Memory B cell (primary cell): ENCODE measurements at regions not wholly inside any gene's neighbourhood (a gene's known extent, or its start where the extent isn't known, plus 50 kb on each side); places are given as distances from the start of the nearest gene placed in this dataset.

Experiments used
- ATAC-seq: fragments of 150-1000 bp; cut with Tn5 transposase; 2 replicates; pipeline ENCODE4 v1.10.0; 2021; ENCODE audit warnings: low read depth, mild to moderate bottlenecking, moderate library complexity
- DNase-seq, 2 donors: peaks; one replicate each; pipeline ENCODE4 v3.0.0; 2022; ENCODE audit warnings: low spot score in 2 of 2
- H3K27ac Mint-ChIP-seq: one replicate; pipeline ENCODE4 v1.8.0; 2022; ENCODE audit warnings: mild to moderate bottlenecking, moderate library complexity, mixed read lengths
- H3K27me3 Mint-ChIP-seq: one replicate; pipeline ENCODE4 v1.8.0; 2022; ENCODE audit warnings: mixed read lengths
- H3K36me3 Mint-ChIP-seq: one replicate; pipeline ENCODE4 v1.8.0; 2022; ENCODE audit warnings: mild to moderate bottlenecking, mixed read lengths
- H3K4me1 Mint-ChIP-seq: one replicate; pipeline ENCODE4 v1.8.0; 2022; ENCODE audit warnings: mixed read lengths
- H3K4me3 Mint-ChIP-seq: one replicate; pipeline ENCODE4 v1.8.0; 2022; ENCODE audit warnings: mild to moderate bottlenecking, moderate library complexity, mixed read lengths
- H3K9me3 Mint-ChIP-seq: one replicate; pipeline ENCODE4 v1.8.0; 2022; ENCODE audit warnings: mixed read lengths

DNA sequence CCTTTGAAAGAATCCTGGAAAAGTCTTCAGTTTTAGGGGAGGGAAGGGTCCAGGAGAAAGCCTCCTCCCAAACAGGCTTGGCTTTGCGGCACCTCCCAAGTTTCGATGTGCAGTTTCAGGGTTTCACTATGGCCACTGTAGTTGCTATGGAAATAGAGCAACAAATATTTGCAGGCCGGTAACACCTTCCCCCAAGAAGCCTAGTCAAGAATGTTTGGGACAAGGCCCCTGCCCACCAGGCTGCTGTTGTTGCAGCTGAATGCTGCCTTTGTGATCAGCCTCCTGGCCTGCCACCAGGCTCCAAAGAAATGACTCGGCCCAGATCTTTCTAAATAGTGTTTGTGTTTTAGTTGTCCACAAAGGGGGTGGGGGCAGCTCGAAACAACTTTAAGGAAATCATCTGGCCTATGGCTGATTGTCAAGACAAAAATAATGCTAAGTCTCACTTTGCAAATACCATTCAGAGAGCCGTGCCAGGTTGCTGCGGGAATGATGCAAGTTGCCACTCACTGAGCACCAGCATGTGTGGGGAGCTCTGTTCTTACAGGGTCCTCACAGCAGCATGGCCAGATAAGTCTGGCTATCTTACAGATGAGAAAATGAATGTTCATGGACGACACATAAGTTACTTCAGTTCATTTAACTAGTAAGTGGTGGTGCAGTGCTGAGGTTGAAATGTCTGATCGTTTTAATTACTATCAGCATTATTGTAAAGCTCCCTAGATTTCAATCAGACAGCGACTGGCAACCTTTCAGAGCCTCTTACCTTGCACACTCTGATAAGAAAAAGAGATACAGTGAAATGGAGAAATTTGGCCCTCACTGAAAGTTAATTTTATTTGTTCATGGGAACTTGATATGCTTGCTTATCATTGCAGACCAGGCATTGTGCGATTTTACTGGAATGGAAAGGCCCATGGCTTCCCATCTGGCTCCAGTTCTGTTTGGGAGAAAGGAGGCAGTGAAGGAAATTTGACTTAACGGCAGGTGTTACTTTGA lies 91.2 kb upstream of the JUN start:
- peaks cover 8% of the 10 kb centered on the region for H3K4me1 Mint-ChIP-seq
- no peak overlapping the region for H3K4me3 Mint-ChIP-seq
- H3K36me3 Mint-ChIP-seq: no peaks in the 10 kb centered on the region
- ATAC-seq: no peak
- peaks cover 3% of the 10 kb centered on the region for H3K27me3 Mint-ChIP-seq
- H3K9me3 Mint-ChIP-seq: no peaks in the 10 kb centered on the region
- DNase-seq: no peak
- H3K27ac Mint-ChIP-seq: no peak overlapping the region

DNA sequence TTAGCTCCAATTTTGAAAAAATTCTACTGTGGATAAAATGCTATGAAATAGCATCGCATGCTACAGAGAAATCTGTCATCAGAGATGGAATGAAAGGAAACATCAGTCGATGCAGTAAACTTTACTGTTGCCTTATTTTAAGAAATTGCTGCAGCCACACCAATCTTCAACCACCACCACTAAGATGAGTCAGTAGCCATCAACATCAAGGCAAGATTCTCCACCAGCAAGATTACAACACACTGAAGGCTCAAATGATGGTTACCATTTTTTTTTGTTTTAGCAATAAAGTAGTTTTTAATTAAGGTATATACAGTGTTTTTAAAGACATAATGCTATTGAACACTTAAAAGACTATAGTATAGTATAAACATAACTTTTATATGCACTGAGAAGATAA lies 95.6 kb upstream of the JUN start:
- no peak overlapping the region for H3K4me3 Mint-ChIP-seq
- peaks cover 9% of the 10 kb centered on the region for H3K4me1 Mint-ChIP-seq
- peaks cover 1% of the 10 kb centered on the region for H3K27me3 Mint-ChIP-seq
- ATAC-seq (no peak), DNase-seq (no peak)
- no peaks in the 10 kb centered on the region for H3K36me3 Mint-ChIP-seq
- no peak overlapping the region for H3K27ac Mint-ChIP-seq
- no peaks in the 10 kb centered on the region for H3K9me3 Mint-ChIP-seq

DNA sequence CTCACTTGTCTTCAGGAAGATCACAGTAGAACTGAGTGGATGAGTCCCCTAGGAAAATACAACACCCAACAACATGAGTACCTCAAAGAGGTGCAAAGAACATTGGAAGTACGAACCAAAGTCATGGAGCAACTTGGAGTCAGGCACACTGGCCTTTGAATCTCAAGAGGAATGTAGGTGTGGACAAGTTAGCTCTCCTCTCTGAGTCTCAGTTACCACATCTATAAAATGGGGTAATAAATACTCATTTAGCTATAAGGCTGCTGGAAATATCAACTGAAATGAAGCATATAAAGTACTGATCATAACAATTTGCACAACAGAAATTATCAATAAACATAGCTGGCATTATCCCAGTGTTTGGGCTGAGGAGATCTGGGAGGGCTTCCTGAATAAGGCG lies 96.7 kb upstream of the JUN start:
- Mint-ChIP-seq H3K27ac (no peak overlapping the region), H3K4me3 (no peak overlapping the region), H3K4me1 (peaks cover 12% of the 10 kb centered on the region), H3K36me3 (no peaks in the 10 kb centered on the region), H3K9me3 (no peaks in the 10 kb centered on the region), H3K27me3 (peaks cover 1% of the 10 kb centered on the region)
- no peak for DNase-seq
- no peak for ATAC-seq

DNA sequence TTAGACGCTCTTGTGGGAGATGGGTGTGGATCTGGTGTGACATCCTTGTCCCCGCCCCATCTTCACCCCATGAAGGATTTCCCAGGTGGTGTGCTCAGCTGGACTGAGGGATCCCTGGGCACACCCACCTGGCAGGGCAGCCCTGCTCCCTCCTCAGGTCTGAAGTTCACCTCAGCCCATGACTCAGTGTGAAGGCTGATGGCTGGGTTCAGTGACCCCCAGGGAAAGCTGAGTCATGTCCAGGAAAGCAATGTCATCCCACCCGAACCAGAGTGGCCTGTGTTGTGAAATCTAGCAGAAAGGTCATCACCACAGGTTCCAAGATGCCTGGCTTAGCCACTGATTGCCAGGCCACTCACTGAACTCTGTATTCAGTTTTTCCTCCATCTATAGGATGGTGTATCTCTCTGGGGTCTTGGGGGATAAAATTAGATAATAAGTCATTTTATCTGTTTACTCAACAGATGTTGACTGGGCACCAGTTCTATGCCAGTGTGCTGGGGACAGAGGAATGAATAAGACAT lies 97.7 kb upstream of the JUN start:
- no peak overlapping the region for H3K27ac Mint-ChIP-seq
- H3K9me3 Mint-ChIP-seq: no peaks in the 10 kb centered on the region
- peaks cover 12% of the 10 kb centered on the region for H3K4me1 Mint-ChIP-seq
- H3K36me3 Mint-ChIP-seq: no peaks in the 10 kb centered on the region
- H3K4me3 Mint-ChIP-seq: no peak overlapping the region
- ATAC-seq (no peak), DNase-seq (no peak)
- peaks cover 1% of the 10 kb centered on the region for H3K27me3 Mint-ChIP-seq

DNA sequence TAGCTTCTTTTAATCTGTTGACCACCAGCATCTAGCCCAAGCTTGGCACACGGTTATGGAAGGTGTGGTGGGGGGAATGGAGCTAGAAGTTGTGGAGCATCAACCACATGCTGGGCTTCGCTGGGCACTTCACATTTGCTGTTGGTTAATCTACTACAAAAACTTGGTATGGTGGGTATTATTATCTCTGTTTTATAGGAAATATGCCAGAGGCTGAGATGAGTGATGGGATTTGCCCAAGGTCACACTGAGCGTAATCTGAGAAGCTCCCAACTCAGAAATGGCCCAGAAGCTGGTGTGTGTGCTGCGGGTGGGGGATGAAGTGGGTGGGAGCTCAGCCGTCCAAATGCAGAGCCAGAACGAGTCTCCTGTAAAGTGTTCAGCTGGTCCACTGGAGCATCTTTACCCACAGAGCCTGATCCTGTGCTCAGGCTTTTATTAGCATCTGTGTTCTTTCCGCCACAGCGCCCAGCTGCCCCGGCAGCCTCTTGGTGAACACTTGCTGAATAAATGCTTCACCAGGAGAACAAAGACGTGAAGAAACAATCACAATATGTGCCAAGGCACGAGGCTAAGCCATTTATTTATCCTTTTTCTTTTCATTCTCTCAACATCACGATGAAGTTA lies 98.6 kb upstream of the JUN start:
- Mint-ChIP-seq H3K36me3 (no peaks in the 10 kb centered on the region), H3K9me3 (no peaks in the 10 kb centered on the region), H3K4me3 (no peak overlapping the region), H3K27ac (no peak overlapping the region), H3K27me3 (peaks cover 1% of the 10 kb centered on the region), H3K4me1 (peaks cover 12% of the 10 kb centered on the region)
- no peak for ATAC-seq
- no peak for DNase-seq

DNA sequence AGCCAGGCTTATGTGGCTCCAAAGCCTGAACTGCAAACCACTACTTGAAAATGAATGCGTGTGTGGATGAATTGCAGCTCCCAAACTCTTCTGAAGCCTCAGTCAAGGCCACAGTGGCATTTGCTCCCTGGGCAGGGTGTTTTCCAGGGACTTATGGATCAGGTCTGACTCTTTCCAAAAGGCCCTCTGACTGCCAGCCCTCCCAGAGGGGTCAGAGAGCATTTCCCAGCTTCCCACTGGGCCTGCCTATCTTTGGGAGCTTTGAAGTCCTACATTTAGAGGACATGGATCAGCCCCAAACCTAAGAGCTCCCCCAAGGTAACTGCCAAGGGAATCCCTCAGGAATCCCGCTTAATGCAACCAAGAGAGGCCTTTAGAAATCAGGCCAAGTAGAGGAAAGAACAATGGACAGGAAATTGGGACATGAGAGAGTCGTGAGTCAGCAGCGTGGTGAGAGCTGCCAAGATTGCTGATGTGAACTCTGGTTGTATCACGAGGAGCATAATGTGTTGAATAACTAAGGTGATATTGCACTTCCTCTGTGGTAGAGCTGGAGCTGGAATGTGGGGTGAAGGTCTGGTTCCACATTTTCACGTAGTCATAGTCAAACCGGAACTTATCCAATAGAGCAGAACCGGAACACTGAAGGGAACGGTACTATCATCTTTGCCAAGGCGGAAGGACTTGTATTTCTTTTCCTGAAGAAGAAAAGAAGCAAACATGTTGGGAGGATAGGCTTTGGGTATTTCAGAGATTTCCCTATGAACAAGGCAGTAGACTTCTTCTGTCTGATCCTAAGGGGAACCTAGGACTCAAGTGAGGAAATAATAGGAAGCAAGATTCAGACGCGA lies 99.4 kb upstream of the JUN start:
- peaks cover 12% of the 10 kb centered on the region for H3K4me1 Mint-ChIP-seq
- peak; percentile 61 for ATAC-seq
- H3K27ac Mint-ChIP-seq: peak overlapping the region; percentile 62
- H3K36me3 Mint-ChIP-seq: no peaks in the 10 kb centered on the region
- H3K9me3 Mint-ChIP-seq: no peaks in the 10 kb centered on the region
- peaks cover 1% of the 10 kb centered on the region for H3K27me3 Mint-ChIP-seq
- H3K4me3 Mint-ChIP-seq: no peak overlapping the region
- DNase-seq: no peak

DNA sequence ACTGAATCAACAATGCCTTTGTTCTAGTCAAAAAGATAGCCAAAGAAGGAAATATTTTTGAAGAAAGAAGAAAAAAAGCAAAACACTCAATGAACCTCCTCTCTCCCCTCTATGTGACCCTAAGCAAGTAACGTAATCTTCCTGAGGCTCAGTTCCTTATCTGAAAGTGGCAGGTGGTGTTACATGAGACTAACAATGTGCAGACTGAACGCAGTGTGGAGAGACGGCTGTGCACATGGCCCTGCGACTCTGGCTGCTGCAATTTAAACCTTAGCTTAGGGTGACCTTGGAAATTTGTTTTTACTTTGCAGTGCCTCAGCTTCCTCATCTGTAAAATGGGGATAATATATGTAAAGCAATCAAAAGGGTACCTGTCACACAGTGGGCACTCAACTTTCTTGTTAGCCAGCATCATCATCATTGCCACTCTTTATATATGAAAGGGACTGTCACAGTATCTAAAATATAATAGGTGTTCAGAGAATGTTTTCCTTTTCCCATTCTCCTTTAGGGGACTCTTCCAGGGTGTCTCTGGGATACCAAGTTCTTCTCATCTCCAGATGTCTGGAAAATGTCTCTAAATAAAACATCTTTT lies 100.1 kb upstream of the JUN start:
- peak; percentile 91 for ATAC-seq
- no peaks in the 10 kb centered on the region for H3K36me3 Mint-ChIP-seq
- peaks cover 12% of the 10 kb centered on the region for H3K4me1 Mint-ChIP-seq
- no peak overlapping the region for H3K4me3 Mint-ChIP-seq
- peak overlapping the region; percentile 62 for H3K27ac Mint-ChIP-seq
- peaks cover 1% of the 10 kb centered on the region for H3K27me3 Mint-ChIP-seq
- DNase-seq: no peak
- no peaks in the 10 kb centered on the region for H3K9me3 Mint-ChIP-seq

DNA sequence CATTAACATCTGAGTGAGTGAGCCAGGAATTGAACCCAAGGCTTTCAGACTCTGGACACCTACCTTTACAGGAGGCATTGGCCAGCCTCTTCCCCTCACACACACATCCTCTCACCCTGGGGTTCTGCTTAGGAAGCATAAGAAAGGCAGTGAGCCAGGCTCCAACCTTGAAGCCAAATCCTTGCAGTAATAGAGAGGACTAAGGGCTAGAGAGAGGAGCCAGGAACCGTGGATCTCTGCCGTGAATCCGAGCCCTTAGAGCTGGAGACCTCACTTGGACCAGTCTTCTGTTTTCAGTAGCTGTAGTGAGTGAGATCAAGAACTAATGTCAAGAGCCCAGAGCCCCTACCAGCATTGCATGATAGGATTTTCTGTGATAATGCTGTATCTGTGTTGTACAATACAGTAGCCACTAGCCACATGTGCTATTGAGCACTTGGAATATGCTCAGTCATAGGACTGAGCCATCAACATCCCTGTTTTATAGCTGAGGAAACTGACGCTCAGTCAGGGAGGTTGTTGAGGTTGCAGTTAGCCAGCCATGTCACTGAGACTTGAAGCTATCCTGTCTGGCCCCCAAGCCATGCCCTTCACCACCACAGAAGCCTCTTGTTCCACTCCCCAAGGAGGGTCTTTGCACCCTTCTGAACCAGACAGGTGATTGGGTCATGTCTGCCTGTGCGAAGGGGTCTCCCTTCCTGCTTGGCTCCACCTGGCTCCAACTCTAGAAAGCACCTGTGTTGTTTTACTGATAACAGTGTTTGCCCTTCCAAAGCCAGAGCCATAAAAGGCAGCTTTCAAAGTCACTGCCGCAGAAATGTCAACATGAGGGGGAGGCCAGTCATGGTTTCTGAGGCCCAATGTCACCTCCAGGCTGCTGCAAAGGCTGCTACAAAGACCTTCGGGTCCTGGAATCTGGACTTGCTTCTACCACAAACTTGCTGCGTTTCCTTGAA lies 101.1 kb upstream of the JUN start:
- H3K9me3 Mint-ChIP-seq: no peaks in the 10 kb centered on the region
- H3K27me3 Mint-ChIP-seq: peaks cover under 1% of the 10 kb centered on the region
- ATAC-seq (no peak), DNase-seq (no peak)
- H3K36me3 Mint-ChIP-seq: no peaks in the 10 kb centered on the region
- peaks cover 12% of the 10 kb centered on the region for H3K4me1 Mint-ChIP-seq
- H3K4me3 Mint-ChIP-seq: no peak overlapping the region
- no peak overlapping the region for H3K27ac Mint-ChIP-seq

DNA sequence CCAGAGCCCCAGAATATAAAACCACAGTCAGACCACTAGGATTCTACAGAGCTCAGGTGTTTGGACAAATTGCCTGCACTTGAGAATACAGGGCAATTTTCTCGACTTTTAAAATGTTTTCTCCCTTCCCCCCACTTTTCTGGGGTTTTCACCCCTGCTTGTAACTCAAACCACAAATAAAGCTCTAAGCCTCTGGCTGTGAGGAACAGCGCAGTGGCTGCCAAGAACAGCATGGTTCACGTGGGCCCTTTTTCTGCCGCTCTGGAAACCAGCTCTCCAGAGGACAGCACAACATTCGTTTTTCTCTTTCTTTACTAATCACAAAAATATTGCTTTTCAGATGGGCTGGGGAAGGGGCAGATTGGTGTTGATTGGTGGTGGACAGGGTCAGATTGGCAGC lies 102.2 kb upstream of the JUN start:
- H3K36me3 Mint-ChIP-seq: no peaks in the 10 kb centered on the region
- no peak overlapping the region for H3K27ac Mint-ChIP-seq
- ATAC-seq (no peak), DNase-seq (no peak)
- H3K4me1 Mint-ChIP-seq: peaks cover 12% of the 10 kb centered on the region
- H3K27me3 Mint-ChIP-seq: no peaks in the 10 kb centered on the region
- no peaks in the 10 kb centered on the region for H3K9me3 Mint-ChIP-seq
- H3K4me3 Mint-ChIP-seq: no peak overlapping the region

DNA sequence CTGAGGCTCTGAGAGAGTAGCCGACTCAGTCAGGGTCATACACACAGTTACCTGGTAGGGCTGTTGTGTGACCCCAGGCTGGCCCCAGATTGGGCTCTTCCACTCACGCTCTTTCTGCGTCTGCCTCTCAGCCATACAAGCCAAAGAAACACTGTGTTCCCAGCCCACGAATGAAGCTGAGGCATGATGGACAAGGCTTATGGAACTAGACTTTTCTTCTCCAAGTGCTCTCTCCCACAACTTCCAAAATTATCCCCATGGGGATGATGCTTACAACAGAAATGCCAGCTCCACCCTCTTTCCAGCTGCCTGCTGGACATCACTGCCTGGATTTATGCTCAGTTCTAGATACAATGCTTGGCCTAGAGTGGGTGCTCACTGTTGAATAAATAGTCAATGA lies 102.8 kb upstream of the JUN start:
- H3K36me3 Mint-ChIP-seq: peaks cover 3% of the 10 kb centered on the region
- H3K27me3 Mint-ChIP-seq: no peaks in the 10 kb centered on the region
- DNase-seq (no peak), ATAC-seq (no peak)
- H3K4me1 Mint-ChIP-seq: peaks cover 15% of the 10 kb centered on the region
- H3K4me3 Mint-ChIP-seq: no peak overlapping the region
- H3K9me3 Mint-ChIP-seq: no peaks in the 10 kb centered on the region
- no peak overlapping the region for H3K27ac Mint-ChIP-seq

DNA sequence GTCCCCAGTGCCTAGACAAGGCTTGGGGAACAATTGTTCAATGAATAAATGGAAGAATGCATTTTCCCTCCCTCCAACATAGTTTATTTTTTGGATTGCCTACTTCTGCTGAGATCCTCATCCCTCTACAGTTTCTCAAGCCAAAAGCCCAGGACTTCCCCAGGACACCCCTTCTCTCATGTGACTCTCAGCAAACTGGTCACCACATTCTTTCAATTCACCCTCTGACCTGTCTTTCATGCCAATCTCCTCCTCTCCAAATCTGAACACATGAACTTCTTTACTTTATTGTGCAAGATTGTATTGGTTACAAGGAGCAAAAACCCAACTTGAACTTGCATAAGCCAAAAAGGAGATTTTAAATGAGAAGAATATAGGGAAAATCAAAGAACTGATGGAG lies 103.2 kb upstream of the JUN start:
- H3K9me3 Mint-ChIP-seq: no peaks in the 10 kb centered on the region
- ATAC-seq (no peak), DNase-seq (no peak)
- H3K27ac Mint-ChIP-seq: no peak overlapping the region
- H3K4me1 Mint-ChIP-seq: peaks cover 16% of the 10 kb centered on the region
- no peaks in the 10 kb centered on the region for H3K27me3 Mint-ChIP-seq
- H3K36me3 Mint-ChIP-seq: peaks cover 3% of the 10 kb centered on the region
- no peak overlapping the region for H3K4me3 Mint-ChIP-seq

DNA sequence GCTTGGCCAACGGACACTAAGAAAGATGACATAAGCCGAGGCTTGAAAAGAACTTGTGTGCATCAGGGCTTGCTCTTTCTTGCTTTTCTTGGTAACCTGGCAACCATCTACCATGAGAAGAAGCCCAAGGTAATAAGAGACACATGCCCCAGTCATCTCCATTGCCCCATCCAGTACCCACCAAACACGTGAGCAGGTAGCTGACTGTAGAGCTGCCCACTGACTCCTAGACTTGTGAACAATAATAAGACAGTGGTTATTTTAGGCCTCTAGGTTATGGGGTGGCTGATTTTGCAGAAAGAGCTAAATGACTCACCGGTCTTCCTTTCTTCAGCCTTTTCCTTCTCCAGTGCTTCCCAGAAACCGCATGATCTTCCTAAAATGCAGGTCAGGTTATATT lies 105.0 kb upstream of the JUN start:
- Mint-ChIP-seq H3K27me3 (no peaks in the 10 kb centered on the region), H3K27ac (no peak overlapping the region), H3K9me3 (no peaks in the 10 kb centered on the region), H3K36me3 (peaks cover 3% of the 10 kb centered on the region), H3K4me3 (no peak overlapping the region), H3K4me1 (peaks cover 9% of the 10 kb centered on the region)
- DNase-seq (no peak), ATAC-seq (no peak)

DNA sequence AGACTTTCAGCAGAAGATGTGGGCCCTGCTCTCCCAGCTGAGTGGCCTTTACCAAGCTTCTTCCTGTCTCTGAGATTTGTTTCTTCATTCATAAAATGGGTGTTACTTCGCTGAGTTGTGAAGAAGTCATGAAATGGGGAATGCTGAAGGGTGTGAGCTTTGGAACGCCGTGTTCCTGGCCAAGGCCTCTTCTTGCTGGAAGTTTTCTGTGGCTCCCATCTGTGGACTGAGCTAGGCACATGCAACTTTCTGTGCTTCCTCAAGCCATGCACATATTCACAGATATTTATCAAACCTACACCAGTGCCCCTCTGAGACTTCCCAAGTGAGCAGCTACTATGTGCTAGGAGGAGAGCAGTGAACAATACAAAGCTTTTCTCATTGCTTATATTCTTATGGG lies 106.3 kb upstream of the JUN start:
- Mint-ChIP-seq H3K27me3 (no peaks in the 10 kb centered on the region), H3K36me3 (peaks cover 3% of the 10 kb centered on the region), H3K9me3 (no peaks in the 10 kb centered on the region), H3K4me1 (peaks cover 7% of the 10 kb centered on the region), H3K27ac (no peak overlapping the region), H3K4me3 (no peak overlapping the region)
- ATAC-seq (no peak), DNase-seq (no peak)
